Gastrocnemius medialis (tissue), 4 donors: ENCODE measurements at regions not wholly inside any gene's neighbourhood (a gene's known extent, or its start where the extent isn't known, plus 50 kb on each side); places are given as distances from the start of the nearest gene placed in this dataset.

Source experiments
- CTCF ChIP-seq, 5 experiments: fragments of 450-650 bp in 3 of 5; fragments of 200-600 bp in 2 of 5; sonication (generic) in 2 of 5; IDR thresholded peaks in 4 of 5; conservative IDR thresholded peaks in 1 of 5; 1 replicate in 4 of 5; 2 replicates in 1 of 5; pipeline ENCODE4 v1.5.1; 2016 to 2019; ENCODE audit warnings: antibody characterized with exemption in 5 of 5, mild to moderate bottlenecking in 3 of 5, moderate library complexity in 3 of 5
- POLR2A ChIP-seq, 2 donors: fragments of 450-650 bp; IDR thresholded peaks; one replicate each; pipeline ENCODE4 v1.6.1; 2017; ENCODE audit warnings: antibody characterized with exemption in 2 of 2, mild to moderate bottlenecking in 2 of 2, moderate library complexity in 2 of 2

- TF ChIP-seq CTCF (IDR thresholded peaks at IDR 0.05 in 4 of 5, conservative IDR thresholded peaks at IDR 0.05 in 1 of 5) (no peak), POLR2A (IDR thresholded peaks at IDR 0.05) (no peak)
Measured at GRCh38 chr3:182478369-182478768, 314.9 kb upstream of the ATP11B start.
